HEK293T (cell line): ENCODE measurements at regions not wholly inside any gene's neighbourhood (a gene's known extent, or its start where the extent isn't known, plus 50 kb on each side); places are given as distances from the start of the nearest gene placed in this dataset.

Experiments used
- ARNT ChIP-seq: fragments of 450-650 bp; IDR thresholded peaks from 2 replicates; pipeline ENCODE4 v1.6.1; 2017; ENCODE audit warnings: mild to moderate bottlenecking
- BHLHE40 ChIP-seq: fragments of 450-650 bp; IDR thresholded peaks from 2 replicates; pipeline ENCODE4 v1.6.1; 2016; ENCODE audit warnings: mild to moderate bottlenecking, moderate library complexity, borderline replicate concordance
- CTBP1 ChIP-seq: fragments of 450-650 bp; IDR thresholded peaks from 2 replicates; pipeline ENCODE4 v1.6.1; 2016; ENCODE audit warnings: borderline replicate concordance
- ELF4 ChIP-seq: fragments of 450-650 bp; IDR thresholded peaks from 2 replicates; pipeline ENCODE4 v1.6.1; 2017; ENCODE audit warnings: antibody characterized with exemption
- FOXA1 ChIP-seq: fragments of 450-650 bp; IDR thresholded peaks from 2 replicates; pipeline ENCODE4 v1.6.1; 2016; ENCODE audit warnings: mild to moderate bottlenecking
- FOXK2 ChIP-seq: fragments of 450-650 bp; IDR thresholded peaks from 2 replicates; pipeline ENCODE4 v1.6.1; 2016; ENCODE audit warnings: mild to moderate bottlenecking
- FOXM1 ChIP-seq: fragments of 450-650 bp; IDR thresholded peaks from 2 replicates; pipeline ENCODE4 v1.6.1; 2017; ENCODE audit warnings: mild to moderate bottlenecking, borderline replicate concordance
- HDGF ChIP-seq: fragments of 450-650 bp; IDR thresholded peaks from 2 replicates; pipeline ENCODE4 v1.6.1; 2017; ENCODE audit warnings: antibody characterized with exemption, borderline replicate concordance
- L3MBTL2 ChIP-seq: fragments of 450-650 bp; conservative IDR thresholded peaks from 2 replicates; pipeline ENCODE4 v1.6.1; 2016; ENCODE audit warnings: mild to moderate bottlenecking
- SP1 ChIP-seq: fragments of 450-650 bp; IDR thresholded peaks from 2 replicates; pipeline ENCODE4 v1.6.1; 2017
- SUZ12 ChIP-seq: fragments of 450-650 bp; IDR thresholded peaks from 2 replicates; pipeline ENCODE4 v1.6.1; 2016; ENCODE audit warnings: mild to moderate bottlenecking
- TARDBP ChIP-seq: fragments of 450-650 bp; IDR thresholded peaks from 2 replicates; pipeline ENCODE4 v1.6.1; 2016
- ZNF384 ChIP-seq: fragments of 450-650 bp; IDR thresholded peaks from 2 replicates; pipeline ENCODE4 v1.6.1; 2016

DNA sequence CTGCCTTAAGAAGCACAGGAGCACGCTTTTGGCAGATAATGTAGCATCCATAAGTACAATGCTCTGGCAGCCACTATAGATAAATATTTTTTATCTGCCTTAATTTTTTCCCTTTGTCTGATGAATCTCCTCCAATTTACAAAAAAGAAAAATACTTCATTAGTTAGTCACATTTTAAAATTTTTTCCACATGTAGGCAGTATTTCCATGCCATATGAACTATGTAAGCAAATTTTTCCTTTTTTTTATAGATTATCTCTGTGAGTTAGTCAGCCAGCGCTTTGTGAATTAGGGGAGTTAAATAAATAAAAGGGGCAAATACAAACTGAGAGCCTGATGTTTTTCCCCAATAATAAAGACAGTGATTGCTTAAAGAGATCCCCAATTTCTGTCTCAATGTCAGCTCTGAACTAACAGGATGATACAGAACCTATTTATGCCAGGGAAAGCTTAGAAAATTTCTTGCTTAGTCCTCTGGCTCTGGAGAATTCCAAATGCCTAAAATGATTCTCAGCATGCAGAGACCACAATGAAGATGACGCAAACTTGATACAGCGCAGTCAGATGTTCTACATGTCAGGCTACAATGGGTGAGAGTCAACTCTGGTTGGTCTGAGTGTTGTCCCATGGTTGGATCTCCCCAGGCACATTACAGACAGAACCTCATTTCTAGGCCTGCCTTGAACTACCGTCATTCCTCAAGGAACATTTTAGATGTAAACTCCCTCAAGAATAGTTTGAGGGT, 390.4 kb upstream of the CDH6 start:
- TF ChIP-seq ELF4 (no peak), FOXM1 (no peak), ZNF384 (no peak), TARDBP (no peak), SUZ12 (no peak), CTBP1 (no peak), FOXA1 (no peak), HDGF (no peak), BHLHE40 (no peak), FOXK2 (no peak), L3MBTL2 (no peak), SP1 (no peak), ARNT (no peak)
